LHCN-M2 (cell line): ENCODE measurements at regions not wholly inside any gene's neighbourhood (a gene's known extent, or its start where the extent isn't known, plus 50 kb on each side); places are given as distances from the start of the nearest gene placed in this dataset.
A peak's percentile ranks its signal among the peaks of the same experiment; 100 is the strongest.
"Not testable (repeated sequence)": the region's sequence is repeated elsewhere in the genome, so short reads cannot be mapped to it uniquely, and the experiment has no call there.

ENCODE experiments used
- DNase-seq: peaks from one replicate; pipeline ENCODE4 v3.0.0-alpha.2; 2012; ENCODE audit warnings: low read depth

DNA sequence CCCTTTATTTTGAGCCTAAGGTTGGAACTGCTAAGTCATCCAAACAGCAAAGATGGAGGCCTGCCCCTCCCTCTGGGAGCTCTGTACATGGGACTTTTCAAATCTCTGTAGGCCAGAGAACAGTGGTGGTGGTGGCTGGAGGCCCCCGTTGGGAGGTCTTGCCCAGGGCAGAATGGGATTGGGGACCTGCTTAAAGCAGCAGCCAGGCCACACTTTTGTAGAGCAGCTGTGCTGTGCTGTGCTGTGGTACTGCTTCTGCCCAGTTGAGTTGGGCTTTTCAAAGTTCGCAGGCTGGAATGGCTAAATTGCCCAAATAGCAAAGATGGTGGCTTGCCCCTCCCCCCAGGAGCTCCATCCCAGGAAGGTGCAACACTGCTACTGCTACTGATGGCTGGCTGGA lies 147.5 kb upstream of the TACR3 start:
- DNase-seq: no peak

DNA sequence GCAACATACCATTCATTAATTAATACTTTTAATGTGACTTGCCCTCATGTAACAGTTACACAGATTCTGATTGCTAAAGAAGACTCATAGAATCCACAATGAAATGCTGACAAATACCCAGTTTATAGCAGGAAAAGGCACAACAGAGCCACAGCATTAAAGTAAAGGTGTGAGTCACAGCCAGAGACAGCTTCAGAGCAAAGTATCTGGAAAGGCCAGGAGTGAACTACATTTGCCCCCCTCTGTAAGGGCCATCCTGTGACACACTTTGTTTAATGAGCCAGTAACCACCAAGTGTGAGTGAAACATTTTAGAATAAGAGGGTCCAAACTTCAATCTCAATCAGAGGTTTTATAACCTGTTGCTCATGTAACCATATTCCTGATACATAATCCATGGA lies 133.8 kb upstream of the TACR3 start:
- DNase-seq: peak; percentile 1

- no peak for DNase-seq
Measured at GRCh38 chr4:103853146-103853545, 133.4 kb upstream of the TACR3 start.

- no peak for DNase-seq
Measured at GRCh38 chr4:103845075-103845474, 125.3 kb upstream of the TACR3 start.

- no peak for DNase-seq
Measured at GRCh38 chr4:103842637-103843239, 123.0 kb upstream of the TACR3 start.

DNA sequence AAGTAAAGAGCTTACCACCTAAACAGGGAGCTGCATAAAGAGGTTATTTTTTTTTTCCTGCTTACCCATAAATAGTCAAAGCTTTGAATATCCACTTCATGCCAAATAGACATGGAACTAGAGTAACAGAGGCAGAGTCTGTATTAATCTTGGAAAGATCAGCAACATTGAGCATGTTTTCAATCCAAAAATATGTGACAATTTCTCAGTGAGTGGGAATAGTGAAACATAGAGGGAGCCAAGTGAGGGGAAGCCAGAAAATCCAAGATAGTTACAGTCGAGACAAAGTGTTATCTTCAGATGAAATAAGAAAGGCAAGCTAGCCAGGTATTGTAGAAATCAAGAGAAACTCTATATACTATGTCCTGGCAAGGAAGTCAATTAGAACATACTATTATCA lies 122.3 kb upstream of the TACR3 start:
- DNase-seq: no peak

GRCh38 chr4:103810308-103810707 lies 90.5 kb upstream of the TACR3 start:
- DNase-seq: not testable (repeated sequence)

DNA sequence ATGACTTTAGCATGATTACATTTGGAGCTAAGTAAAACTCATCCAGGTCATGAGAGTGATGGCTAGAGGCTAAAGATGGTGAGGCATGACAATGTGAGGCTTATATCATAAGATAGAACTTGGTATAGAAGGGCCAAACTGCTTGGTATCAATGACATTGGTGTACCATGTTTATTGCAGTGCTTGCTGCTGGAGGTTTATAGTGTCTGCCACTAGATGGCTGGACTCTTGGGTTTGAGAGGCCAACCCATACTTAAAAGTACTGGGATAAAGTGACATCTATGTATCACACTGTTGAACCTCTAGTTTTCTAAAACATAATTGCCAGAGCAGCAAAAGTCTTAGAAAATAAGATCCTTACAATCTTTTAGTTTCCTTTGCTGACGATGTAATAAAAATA lies 83.0 kb upstream of the TACR3 start:
- no peak for DNase-seq

DNA sequence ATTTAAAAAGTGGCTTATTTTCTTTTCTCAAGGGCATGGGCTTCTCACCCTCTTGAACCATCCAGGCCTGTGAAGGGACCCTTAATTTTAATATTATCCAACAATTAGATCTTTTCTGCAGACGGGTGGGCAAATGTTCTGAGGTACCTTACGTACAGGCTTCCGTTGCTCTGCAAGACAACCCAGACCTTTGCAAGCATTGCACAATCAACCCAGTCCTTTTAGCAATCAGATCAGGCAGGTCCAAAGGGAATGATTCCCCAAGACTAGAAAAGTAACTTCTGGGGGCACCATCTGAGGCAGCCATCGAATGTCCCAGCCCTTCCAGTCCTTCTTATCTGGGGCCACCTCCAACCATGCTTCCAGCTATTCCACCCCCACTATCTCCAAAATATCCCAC lies 67.3 kb upstream of the TACR3 start:
- no peak for DNase-seq

- DNase-seq: no peak
Measured at GRCh38 chr4:103786593-103786992, 66.8 kb upstream of the TACR3 start.

DNA sequence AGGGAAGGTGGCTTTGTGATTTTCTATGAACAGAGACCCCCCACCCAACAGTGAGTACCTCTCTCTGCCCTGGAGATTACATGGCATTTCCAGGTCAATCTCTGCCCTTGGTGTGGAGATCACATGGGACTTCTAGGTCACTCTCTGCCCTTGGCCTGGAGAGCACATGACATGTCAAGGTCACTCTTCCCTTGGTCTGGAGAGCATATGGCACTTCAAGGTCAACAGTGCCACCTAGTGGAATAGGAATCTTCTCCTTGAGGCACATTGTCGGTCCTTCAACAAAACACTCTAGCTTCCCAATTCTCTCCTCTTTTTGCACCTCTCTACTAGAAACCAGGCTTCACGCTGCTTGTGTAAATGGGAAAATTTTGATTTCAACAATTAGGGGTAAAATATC lies 66.2 kb upstream of the TACR3 start:
- DNase-seq: peak; percentile 40

GRCh38 chr4:103778221-103778620 lies 58.4 kb upstream of the TACR3 start:
- DNase-seq: no peak

DNA sequence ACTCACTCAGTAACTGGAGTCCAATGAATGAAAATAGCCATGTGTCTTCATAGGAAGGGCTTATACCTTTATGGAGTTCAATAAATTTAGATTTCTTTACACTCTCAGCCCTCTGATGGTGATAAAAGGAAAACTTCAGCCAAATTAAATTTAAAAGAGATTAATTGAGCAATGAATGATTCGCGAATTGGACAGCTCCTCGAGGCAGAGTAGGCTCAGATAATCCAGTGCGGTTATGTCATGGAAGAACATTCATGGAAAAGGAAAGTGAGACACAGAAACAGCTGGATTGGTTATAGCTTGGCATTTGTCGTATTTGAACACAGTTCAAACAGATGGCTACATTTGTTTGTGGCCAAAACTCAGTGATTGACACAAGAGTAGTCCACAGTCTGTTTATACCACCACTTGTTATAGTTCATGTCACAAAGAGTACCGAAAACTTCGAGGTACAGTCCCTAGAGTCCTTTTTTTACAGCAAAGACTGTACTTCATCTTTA lies 54.6 kb upstream of the TACR3 start:
- peak; percentile 26 for DNase-seq

GRCh38 chr4:103773691-103774231 lies 54.0 kb upstream of the TACR3 start:
- DNase-seq: no peak
